ENCODE measurements at regions not wholly inside any gene's neighbourhood (a gene's known extent, or its start where the extent isn't known, plus 50 kb on each side); places are given as distances from the start of the nearest gene placed in this dataset.

- no peak for DNase-seq (ENCODE audit: low spot score)
- Mint-ChIP-seq H3K9me3 (ENCODE audit: unreplicated experiment) (peaks cover 18% of the 10 kb centered on the region), H3K36me3 (ENCODE audit: low read depth, unreplicated experiment) (peaks cover 11% of the 10 kb centered on the region), H3K4me1 (ENCODE audit: unreplicated experiment) (no peaks in the 10 kb centered on the region), H3K27me3 (ENCODE audit: unreplicated experiment) (peaks cover 4% of the 10 kb centered on the region), H3K27ac (ENCODE audit: unreplicated experiment) (no peak overlapping the region), H3K4me3 (ENCODE audit: unreplicated experiment) (no peak overlapping the region)
- TF ChIP-seq CTCF (IDR thresholded peaks at IDR 0.05; ENCODE audit: unreplicated experiment) = no peak
Observed at GRCh38 chr16:26992666-26993349, 73.9 kb upstream of the C16orf82 start.

GRCh38 chr16:26993511-26993910, 73.2 kb upstream of the C16orf82 start:
- TF ChIP-seq CTCF (IDR thresholded peaks at IDR 0.05; ENCODE audit: unreplicated experiment) = no peak
- peaks cover 21% of the 10 kb centered on the region for H3K9me3 Mint-ChIP-seq (ENCODE audit: unreplicated experiment)
- peaks cover 4% of the 10 kb centered on the region for H3K27me3 Mint-ChIP-seq (ENCODE audit: unreplicated experiment)
- H3K27ac Mint-ChIP-seq (ENCODE audit: unreplicated experiment) = no peak overlapping the region
- H3K4me1 Mint-ChIP-seq (ENCODE audit: unreplicated experiment) = no peaks in the 10 kb centered on the region
- H3K4me3 Mint-ChIP-seq (ENCODE audit: unreplicated experiment) = no peak overlapping the region
- H3K36me3 Mint-ChIP-seq (ENCODE audit: low read depth, unreplicated experiment) = peaks cover 11% of the 10 kb centered on the region
- no peak for DNase-seq (ENCODE audit: low spot score)

GRCh38 chr16:26993963-26994362, 72.8 kb upstream of the C16orf82 start:
- no peak for TF ChIP-seq CTCF (IDR thresholded peaks at IDR 0.05; ENCODE audit: unreplicated experiment)

GRCh38 chr16:26995522-26995921, 71.2 kb upstream of the C16orf82 start:
- no peak overlapping the region for H3K4me3 Mint-ChIP-seq (ENCODE audit: unreplicated experiment)
- TF ChIP-seq CTCF (IDR thresholded peaks at IDR 0.05; ENCODE audit: unreplicated experiment) = no peak
- peaks cover 32% of the 10 kb centered on the region for H3K9me3 Mint-ChIP-seq (ENCODE audit: unreplicated experiment)
- no peak for DNase-seq (ENCODE audit: low spot score)
- no peaks in the 10 kb centered on the region for H3K4me1 Mint-ChIP-seq (ENCODE audit: unreplicated experiment)
- H3K27me3 Mint-ChIP-seq (ENCODE audit: unreplicated experiment) = peaks cover 4% of the 10 kb centered on the region
- peaks cover 11% of the 10 kb centered on the region for H3K36me3 Mint-ChIP-seq (ENCODE audit: low read depth, unreplicated experiment)
- H3K27ac Mint-ChIP-seq (ENCODE audit: unreplicated experiment) = no peak overlapping the region

More at GRCh38 chr16:26993963-26994362, 72.8 kb upstream of the C16orf82 start:
- no peak for DNase-seq (ENCODE audit: low spot score)
- Mint-ChIP-seq H3K4me1 (ENCODE audit: unreplicated experiment) (no peaks in the 10 kb centered on the region), H3K27me3 (ENCODE audit: unreplicated experiment) (peaks cover 4% of the 10 kb centered on the region), H3K4me3 (ENCODE audit: unreplicated experiment) (no peak overlapping the region), H3K36me3 (ENCODE audit: low read depth, unreplicated experiment) (peaks cover 11% of the 10 kb centered on the region), H3K27ac (ENCODE audit: unreplicated experiment) (no peak overlapping the region), H3K9me3 (ENCODE audit: unreplicated experiment) (peaks cover 24% of the 10 kb centered on the region)

- Mint-ChIP-seq H3K4me3 (ENCODE audit: unreplicated experiment) (no peak overlapping the region), H3K4me1 (ENCODE audit: unreplicated experiment) (no peaks in the 10 kb centered on the region), H3K27ac (ENCODE audit: unreplicated experiment) (no peak overlapping the region), H3K36me3 (ENCODE audit: low read depth, unreplicated experiment) (no peaks in the 10 kb centered on the region), H3K9me3 (ENCODE audit: unreplicated experiment) (peaks cover 6% of the 10 kb centered on the region), H3K27me3 (ENCODE audit: unreplicated experiment) (no peaks in the 10 kb centered on the region)
- DNase-seq (ENCODE audit: low spot score) = no peak
- no peak for TF ChIP-seq CTCF (IDR thresholded peaks at IDR 0.05; ENCODE audit: unreplicated experiment)
Observed at GRCh38 chr16:27005386-27005785, 61.3 kb upstream of the C16orf82 start.

Measured in endothelial cell (in vitro differentiated cells).